ENCODE measurements at regions not wholly inside any gene's neighbourhood (a gene's known extent, or its start where the extent isn't known, plus 50 kb on each side); places are given as distances from the start of the nearest gene placed in this dataset.

GRCh38 chr16:85521552-85522307 is 91.4 kb upstream of the GSE1 start:
- Histone ChIP-seq H3K27ac (ENCODE audit: low read depth, low read length) (no peak overlapping the region), H3K9me3 (ENCODE audit: insufficient read depth, low read depth, low read length) (peaks cover 2% of the 10 kb centered on the region), H2AFZ (ENCODE audit: low read depth, low read length) (no peak overlapping the region), H3K9ac (ENCODE audit: low read length) (no peak overlapping the region), H3K4me2 (ENCODE audit: low read length) (no peak overlapping the region), H3K4me1 (ENCODE audit: insufficient read depth, low read length) (peaks cover 18% of the 10 kb centered on the region), H3K79me2 (ENCODE audit: insufficient read depth, low read length) (no peaks in the 10 kb centered on the region), H3K27me3 (ENCODE audit: insufficient read depth, low read length) (no peaks in the 10 kb centered on the region), H3K36me3 (ENCODE audit: insufficient read depth, low read length) (no peaks in the 10 kb centered on the region), H4K20me1 (ENCODE audit: insufficient read depth, low read length) (peaks cover 66% of the 10 kb centered on the region), H3K4me3 (ENCODE audit: insufficient read depth, low read depth, low read length) (no peak overlapping the region)
- no peak for DNase-seq (ENCODE audit: low read depth)
- H3K9me3 Mint-ChIP-seq (ENCODE audit: unreplicated experiment): no peaks in the 10 kb centered on the region
- peaks cover 6% of the 10 kb centered on the region for H3K4me1 Mint-ChIP-seq (ENCODE audit: low read depth, unreplicated experiment)
- H3K27ac Mint-ChIP-seq (ENCODE audit: unreplicated experiment): no peak overlapping the region
- FAIRE-seq: no peak
- TF ChIP-seq CTCF (IDR thresholded peaks at IDR 0.05; ENCODE audit: insufficient read depth, low read depth, low read length): no peak
- TF ChIP-seq EZH2 (IDR thresholded peaks at IDR 0.05; ENCODE audit: insufficient read depth, low read length): no peak
- H3K4me3 Mint-ChIP-seq (ENCODE audit: unreplicated experiment): no peak overlapping the region
- peaks cover 6% of the 10 kb centered on the region for H3K36me3 Mint-ChIP-seq (ENCODE audit: low read depth, unreplicated experiment)
- H3K27me3 Mint-ChIP-seq (ENCODE audit: low read depth, unreplicated experiment): peaks cover 23% of the 10 kb centered on the region

DNA sequence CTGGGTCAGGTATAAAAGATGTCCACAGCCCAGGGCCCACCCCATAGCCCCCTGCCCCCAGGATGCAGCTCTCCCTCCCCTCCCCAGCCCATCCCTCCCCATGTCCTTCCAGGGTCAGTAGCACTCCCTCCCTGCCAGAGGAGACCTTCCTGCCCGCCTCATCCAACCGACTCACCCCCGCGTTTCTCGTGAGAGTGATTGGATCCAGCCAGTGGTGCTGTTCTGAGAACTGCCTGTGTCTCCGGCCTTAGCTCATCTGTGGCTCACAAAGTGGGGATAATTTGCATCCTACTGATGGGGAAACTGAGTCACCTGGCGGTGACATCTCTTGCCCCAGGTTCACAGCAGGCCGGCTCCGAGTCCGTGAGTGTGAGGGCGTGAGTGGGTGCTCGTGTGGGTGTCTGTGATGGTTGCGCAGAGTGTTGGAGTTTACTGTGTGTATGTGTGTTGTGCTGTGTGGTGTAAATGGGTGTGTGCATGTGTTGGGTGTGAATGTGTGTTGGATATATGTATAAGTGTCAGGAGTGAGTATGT is 90.7 kb upstream of the GSE1 start:
- peaks cover 2% of the 10 kb centered on the region for H3K9me3 ChIP-seq (ENCODE audit: insufficient read depth, low read depth, low read length)
- H3K27ac ChIP-seq (ENCODE audit: low read depth, low read length): no peak overlapping the region
- H4K20me1 ChIP-seq (ENCODE audit: insufficient read depth, low read length): peaks cover 68% of the 10 kb centered on the region
- H3K36me3 Mint-ChIP-seq (ENCODE audit: low read depth, unreplicated experiment): peaks cover 6% of the 10 kb centered on the region
- no peak overlapping the region for H3K4me2 ChIP-seq (ENCODE audit: low read length)
- H3K27me3 ChIP-seq (ENCODE audit: insufficient read depth, low read length): no peaks in the 10 kb centered on the region
- H3K4me1 Mint-ChIP-seq (ENCODE audit: low read depth, unreplicated experiment): peaks cover 7% of the 10 kb centered on the region
- peaks cover 23% of the 10 kb centered on the region for H3K27me3 Mint-ChIP-seq (ENCODE audit: low read depth, unreplicated experiment)
- no peaks in the 10 kb centered on the region for H3K79me2 ChIP-seq (ENCODE audit: insufficient read depth, low read length)
- H3K27ac Mint-ChIP-seq (ENCODE audit: unreplicated experiment): no peak overlapping the region
- no peaks in the 10 kb centered on the region for H3K36me3 ChIP-seq (ENCODE audit: insufficient read depth, low read length)
- no peak overlapping the region for H2AFZ ChIP-seq (ENCODE audit: low read depth, low read length)
- TF ChIP-seq CTCF (IDR thresholded peaks at IDR 0.05; ENCODE audit: insufficient read depth, low read depth, low read length) (no peak), EZH2 (IDR thresholded peaks at IDR 0.05; ENCODE audit: insufficient read depth, low read length) (no peak)
- H3K9me3 Mint-ChIP-seq (ENCODE audit: unreplicated experiment): no peaks in the 10 kb centered on the region
- no peak overlapping the region for H3K4me3 Mint-ChIP-seq (ENCODE audit: unreplicated experiment)
- H3K9ac ChIP-seq (ENCODE audit: low read length): no peak overlapping the region
- no peak for DNase-seq (ENCODE audit: low read depth)
- H3K4me3 ChIP-seq (ENCODE audit: insufficient read depth, low read depth, low read length): no peak overlapping the region
- H3K4me1 ChIP-seq (ENCODE audit: insufficient read depth, low read length): peaks cover 18% of the 10 kb centered on the region
- FAIRE-seq: no peak
